ENCODE measurements at regions not wholly inside any gene's neighbourhood (a gene's known extent, or its start where the extent isn't known, plus 50 kb on each side); places are given as distances from the start of the nearest gene placed in this dataset.

- TF ChIP-seq CTCF (IDR thresholded peaks at IDR 0.05; ENCODE audit: insufficient read depth, low read length) = no peak
- TF ChIP-seq SPI1 (IDR thresholded peaks at IDR 0.05; ENCODE audit: borderline replicate concordance, low read depth) = no peak
- TF ChIP-seq GABPA (IDR thresholded peaks at IDR 0.05; ENCODE audit: low read depth) = no peak
- no peak for TF ChIP-seq REST (IDR thresholded peaks at IDR 0.05; ENCODE audit: insufficient replicate concordance, low read depth)
Observed at GRCh38 chr6:76703285-76703684, 630.8 kb upstream of the IMPG1 start.

Data from HL-60 (cell line).